Islet of Langerhans (tissue), 1 donor: ENCODE measurements at regions not wholly inside any gene's neighbourhood (a gene's known extent, or its start where the extent isn't known, plus 50 kb on each side); places are given as distances from the start of the nearest gene placed in this dataset.
"Not testable (repeated sequence)": the region's sequence is repeated elsewhere in the genome, so short reads cannot be mapped to it uniquely, and the experiment has no call there.

ENCODE experiments used
- FAIRE-seq: peaks from one replicate; lab custom pipeline; 2011; peaks lifted over from hg19 to GRCh38; lab: Jason Lieb, UNC

DNA sequence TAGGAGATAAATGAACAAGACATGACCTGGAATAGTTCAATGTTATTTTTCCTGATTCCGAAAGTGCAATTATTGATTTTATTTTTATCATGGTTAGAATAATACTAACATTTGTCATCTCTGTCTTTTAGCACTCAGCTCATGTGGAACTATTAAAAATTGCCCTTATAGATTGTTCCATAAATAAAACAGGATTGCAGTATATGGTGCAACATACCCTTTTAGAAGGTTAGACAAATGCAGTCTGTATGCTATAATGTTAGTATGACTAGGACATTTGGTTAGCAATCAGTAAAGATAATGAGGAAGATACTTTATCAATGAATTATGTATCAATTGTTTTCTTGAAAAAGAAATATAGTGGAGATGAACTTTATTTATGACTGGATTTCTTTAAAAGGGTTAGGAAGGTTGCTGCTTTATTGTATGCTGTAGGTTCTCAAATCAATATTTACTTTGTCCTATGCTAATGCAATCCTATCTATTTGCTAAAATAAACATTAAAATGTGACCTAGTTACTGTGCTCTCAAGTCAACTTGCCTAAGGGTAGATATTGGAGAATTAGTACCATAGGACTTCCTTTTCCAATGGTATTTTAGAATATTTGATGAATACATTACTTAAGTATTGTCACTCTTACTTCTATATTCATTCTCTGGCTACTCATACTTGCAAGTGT lies 348.9 kb upstream of the ISL1 start:
- peak; percentile 38 for FAIRE-seq

DNA sequence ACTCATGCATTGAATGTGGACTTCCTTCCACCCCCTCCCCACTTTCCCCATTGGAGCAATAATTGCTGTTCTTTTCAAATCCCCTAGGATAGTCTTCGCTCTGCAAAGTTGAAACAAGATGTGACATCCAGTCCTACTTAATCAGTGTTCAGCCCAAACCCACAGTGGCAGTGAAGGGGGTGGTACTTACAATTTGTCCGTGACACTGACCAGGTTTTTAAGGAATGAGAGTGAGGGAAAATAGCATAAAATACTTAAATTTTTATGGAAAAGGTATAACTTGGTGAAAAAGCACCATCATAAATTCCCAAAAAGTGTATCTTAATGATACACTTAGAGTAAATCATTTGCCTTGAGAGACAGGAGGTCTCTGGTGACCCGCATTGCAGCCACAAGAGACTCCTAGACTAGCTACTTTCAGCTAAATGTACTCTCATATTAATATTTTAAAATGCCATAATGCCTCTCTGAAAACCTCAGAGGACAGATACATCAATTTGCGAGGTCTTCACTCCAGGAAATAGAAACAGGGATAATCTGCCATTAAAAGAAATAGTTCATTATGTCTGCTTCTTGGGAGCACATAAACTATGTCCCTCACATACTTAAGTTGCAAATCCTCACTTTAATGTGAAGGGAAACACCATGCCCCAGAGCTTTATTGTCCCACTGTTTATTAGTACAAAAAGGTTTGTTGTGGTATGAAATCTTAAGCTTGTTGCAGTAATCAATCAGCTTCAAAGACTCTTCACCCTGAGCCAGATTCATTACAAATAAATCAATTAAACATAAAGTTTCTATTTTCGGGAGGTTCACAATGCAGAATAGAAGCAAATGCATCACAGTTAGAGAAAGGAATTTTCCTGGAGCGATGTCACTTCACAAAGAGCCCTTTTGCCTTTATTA lies 343.6 kb upstream of the ISL1 start:
- FAIRE-seq, result no peak

DNA sequence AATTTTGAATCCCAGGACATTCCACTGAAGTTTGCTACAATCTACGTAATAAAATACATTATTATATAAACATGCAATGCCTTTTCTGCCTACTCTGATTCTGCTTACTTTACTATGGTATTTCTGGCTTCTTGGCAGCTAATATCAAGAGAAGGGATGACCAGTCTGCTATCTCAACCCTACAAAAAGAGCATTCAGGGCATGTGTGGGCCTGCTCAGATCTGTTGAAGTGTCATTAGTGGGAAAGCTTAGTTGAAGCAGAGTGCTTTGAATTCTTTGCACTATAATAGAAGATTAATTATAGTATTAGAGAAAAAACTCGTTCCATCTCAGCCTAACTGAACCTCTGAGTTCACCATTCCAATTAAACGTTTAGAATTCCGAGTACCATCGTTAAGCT lies 339.5 kb upstream of the ISL1 start:
- FAIRE-seq, result no peak

DNA sequence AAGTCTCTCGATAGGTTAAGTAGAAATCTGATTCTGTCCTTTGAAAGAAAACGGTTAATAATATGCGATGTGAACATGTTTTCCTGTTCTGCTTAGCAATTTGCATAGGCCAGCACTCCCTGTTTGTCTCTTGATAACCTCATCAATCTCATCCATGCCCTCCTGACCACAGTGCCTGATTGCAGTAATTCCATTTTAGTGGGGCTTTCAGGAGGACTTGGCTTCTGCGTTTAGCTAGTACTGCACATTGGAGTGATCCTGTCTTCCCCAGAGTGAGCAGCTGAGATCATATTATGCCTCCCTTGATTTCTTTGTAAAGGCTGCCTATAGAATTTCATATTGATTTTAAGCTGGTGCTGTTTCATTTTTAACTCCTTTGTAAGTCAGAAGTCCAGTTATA lies 335.9 kb upstream of the ISL1 start:
- FAIRE-seq, result no peak

DNA sequence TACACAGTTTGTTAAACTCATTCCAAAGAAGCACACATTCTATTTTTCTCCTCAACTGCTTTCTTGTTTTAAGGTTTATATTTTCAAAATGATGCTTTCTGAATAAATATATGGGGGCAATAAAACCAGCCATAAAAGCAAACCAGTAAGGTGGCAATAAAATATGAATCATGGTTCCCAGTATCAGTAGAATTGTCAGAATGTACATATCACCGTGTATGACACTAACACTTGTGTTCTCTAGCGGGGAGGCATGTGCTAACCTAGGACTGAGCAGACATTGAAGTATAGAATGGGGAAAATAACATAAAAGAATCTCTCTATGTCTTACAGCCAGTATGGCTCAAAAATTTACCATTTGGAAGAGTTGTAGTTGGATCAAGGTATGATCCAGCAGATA lies 329.9 kb upstream of the ISL1 start:
- no peak for FAIRE-seq

DNA sequence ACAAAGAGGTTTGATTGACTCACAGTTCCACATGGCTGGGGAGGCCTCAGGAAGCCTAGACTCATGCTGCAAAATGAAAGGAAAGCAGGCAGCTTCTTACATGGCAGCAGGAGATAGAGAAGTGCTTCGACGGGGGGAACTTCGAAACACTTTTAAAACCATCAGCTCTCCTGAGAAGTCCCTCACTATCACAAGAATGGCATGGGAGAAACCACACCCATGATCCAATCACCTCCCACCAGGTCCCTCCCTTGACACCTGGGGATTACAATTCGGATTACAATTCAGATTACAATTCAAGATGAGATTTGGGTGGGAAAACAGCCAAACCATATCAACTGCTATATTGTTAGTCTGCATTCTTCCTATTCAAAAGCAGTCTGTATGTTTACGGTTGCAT lies 322.3 kb upstream of the ISL1 start:
- FAIRE-seq, result no peak

DNA sequence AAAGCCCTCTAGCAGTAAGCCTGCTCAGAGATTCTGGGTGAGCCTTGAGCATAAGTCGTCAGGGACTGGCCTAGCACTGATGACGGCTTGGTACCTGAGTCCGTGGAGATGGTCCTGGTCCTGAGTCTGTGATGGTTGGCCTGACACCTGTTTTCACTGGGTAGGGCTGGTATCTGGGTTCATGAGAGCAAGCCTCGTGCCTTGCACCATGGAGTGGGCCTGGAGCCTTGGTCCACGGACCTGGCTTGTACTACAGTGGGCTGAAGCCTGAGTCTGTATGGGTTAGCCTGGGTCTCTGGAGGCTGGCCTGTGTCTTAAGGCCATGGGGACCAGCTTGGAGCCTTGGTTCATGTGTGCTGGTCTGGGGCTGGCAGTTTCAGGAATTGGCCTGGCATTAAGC lies 310.3 kb upstream of the ISL1 start:
- FAIRE-seq, result no peak

DNA sequence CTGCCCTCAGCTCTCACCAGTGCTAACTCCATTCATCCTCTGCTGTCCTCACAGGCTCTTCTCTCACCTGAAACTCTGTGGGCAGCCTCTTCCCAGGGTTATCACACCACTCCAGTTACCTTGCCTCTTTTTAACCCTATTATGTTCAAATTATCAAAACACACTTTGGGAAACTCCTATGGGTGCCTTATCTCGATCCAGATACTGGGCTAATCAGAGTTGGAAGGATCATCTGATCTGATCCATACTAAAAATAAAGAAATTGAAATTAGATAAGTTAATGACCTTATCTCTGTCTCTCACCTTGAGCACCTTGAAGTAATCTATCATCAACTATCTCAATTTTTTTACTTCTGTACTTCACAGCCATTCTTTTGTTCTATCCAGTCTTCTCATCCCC lies 300.5 kb upstream of the ISL1 start:
- no peak for FAIRE-seq

DNA sequence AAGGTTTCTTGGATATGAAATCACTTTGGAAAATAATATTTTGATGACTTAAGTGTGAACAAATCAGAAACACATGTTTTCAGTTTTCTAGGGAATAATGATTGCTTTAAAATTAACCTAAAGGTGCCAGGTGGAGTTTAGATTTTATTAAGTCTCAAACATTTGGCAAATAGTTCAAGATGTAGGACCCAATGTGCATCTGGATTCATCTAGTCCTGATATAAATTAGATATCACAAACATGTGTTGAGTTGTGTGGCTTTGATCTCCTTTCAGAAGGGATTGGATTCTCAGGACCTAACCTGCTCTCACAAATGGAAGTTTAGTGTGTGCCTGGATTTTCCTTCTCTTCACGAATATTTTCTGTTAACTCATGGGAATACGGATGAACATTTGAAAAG lies 291.4 kb upstream of the ISL1 start:
- FAIRE-seq, result no peak

DNA sequence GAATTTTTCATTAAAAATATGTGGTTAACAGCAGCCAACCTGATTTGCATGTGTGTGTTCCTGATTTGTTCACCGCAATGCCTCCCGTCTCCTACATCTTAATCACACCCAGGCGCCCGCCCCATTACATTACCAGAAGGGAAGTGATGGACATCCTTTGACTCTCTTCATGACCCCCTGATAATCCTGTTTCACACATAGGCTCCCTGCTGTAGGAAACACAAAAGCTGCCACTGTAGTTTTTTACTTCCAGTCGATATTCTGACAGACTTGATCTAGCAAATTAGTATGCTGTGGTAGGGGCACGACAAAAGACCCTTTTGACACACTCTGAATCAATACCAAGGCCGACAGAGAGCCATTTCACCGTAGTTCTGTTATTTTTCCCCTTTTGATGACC lies 287.8 kb upstream of the ISL1 start:
- no peak for FAIRE-seq

DNA sequence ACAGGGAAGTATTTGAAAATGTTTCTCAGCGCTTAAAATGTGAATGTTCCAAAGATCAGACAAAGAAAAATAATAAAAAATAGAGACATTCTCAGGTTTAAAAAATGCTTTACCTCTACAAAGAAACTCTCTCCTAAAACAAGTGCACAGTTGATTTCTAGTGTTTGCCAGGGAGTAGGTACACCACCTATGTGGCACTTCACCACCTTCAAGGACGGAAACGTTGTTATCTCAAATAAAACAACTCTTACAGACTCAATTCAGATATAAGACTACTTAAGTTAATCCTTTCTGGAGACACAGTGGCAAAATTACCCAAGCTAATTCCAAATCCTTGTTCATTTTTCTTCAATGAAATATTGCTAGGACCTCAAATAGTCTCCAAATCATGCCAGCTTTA lies 286.4 kb upstream of the ISL1 start:
- FAIRE-seq, result no peak

DNA sequence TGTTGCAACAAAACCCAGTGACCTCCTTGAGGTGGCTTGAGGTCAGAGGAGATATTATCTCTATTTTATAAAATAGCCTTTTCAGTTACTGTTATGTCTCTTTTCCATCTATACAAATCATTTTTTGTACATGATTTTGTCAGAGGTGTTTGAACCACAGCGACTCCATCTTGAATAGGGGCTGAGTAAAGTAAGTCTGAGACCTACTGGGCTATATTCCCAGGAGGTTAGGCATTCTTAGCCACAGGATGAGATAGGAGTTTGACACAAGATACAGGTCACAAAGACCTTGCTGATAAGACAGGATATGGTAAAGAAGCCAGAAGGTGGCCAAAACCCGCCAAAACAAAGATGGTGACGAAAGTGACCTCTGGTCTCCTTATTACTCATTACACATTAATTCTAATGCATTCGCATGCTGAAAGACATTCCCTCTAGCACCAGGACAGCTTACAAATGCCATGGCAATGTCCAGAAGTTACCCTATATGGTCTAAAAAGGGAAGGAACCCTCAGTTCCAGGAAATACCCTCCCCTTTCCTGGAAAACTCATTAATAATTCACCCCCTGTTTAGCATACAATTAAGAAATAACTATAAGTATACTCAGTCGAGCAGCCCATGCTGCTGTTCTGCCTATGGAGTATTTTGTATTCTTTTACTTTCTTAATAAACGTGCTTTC lies 283.9 kb upstream of the ISL1 start:
- no peak for FAIRE-seq

DNA sequence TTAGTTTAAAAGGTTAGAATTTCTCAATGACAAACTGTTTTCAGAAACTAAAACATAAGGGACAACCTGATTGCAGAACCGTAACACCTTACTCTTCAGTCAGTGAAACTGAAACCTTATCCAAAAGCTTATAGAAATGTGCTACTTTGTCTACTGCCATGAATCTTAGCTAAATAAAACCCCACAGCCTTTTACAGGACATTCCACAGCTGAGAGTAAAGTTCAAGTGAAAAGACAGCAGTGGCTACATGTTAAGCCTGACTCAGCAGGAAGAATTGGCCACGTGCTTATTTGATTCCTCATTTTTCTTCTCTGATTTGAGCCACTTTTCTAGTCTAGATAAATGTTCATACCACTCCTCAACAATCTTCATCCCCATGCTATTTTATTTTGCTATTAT lies 278.7 kb upstream of the ISL1 start:
- FAIRE-seq, result no peak

DNA sequence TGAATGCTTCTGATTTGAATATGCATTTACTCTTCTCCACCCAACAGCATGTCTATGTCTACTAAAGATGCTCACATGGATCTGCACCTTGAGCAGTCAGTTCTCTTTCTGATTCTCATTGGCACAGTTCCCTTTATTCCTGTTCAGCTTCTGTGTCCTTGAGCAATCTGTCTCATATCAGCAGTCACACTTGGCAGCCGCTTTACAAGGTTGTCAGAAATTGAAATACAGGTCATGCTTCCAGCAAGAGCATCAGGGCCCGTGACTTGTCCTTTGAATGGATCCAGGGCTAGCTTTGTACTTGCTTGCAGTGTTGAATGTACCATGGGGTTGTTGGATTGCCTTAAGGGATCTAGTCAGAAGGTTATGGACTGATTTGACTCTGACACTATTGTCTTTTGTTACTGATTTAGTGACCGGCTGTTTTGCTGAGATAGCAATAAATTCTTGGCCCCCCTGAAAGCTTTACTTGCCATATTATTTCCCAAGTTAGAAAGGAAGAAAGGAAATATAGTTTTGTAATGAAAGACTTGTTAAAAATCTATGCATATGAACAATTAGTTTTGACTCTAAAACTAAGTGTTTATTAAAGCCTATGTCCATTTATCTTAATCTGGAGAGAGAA lies 273.4 kb upstream of the ISL1 start:
- FAIRE-seq, result no peak

DNA sequence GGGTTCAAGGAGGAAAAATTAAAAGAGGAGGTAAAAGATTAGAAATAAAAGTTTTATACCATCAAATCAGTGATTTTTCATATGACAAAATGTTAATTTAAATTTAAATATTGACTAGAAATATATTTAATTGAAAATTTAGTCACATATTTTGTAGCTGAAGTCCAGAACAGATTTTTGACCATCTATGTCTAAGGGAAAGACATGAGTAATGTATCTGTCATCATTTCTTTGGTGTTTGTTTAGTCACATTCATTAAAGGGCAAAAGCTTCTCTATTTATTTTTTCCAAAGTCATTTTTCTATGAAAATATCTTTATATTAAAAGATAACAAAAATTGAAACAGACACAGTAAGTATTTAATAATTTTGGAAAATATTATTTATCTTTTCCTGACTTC lies 252.0 kb upstream of the ISL1 start:
- FAIRE-seq, result no peak

DNA sequence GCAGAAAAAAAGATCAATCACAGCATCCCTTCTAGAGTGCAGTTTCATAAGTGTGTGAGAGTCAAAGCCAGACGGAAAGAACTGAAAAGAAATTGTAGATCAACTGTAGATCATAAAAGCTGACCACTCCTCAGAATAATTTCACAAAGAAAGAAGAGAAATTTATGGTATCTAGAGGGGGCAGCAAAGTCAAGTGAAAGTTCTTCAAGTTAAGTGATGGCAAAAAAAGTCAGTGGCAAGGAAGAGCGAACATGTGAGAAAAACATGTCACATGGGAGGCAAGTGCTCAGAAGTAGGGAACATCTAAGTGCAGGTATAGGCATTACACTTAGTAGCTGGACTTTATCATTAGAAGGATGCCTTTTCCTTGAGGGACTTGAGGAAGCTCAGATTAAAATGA lies 245.1 kb upstream of the ISL1 start:
- FAIRE-seq, result no peak

DNA sequence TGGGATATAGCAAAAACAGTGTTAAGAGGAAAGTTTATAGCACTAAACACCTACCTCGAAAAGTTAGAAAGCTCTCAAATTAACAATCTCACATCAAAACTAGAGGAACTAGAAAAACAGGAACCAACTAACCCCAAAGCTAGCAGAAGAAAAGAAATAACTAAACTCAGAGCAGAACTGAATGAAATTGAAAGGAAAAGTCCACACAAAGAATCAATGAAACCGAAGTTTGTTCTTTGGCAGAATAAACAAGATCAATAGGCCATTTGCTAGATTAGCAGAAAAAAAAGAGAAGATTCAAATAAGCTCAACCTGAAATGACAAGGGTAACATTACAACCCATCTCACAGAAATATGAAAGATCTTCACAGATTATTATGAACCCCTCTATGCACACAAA lies 234.8 kb upstream of the ISL1 start:
- FAIRE-seq, result no peak

DNA sequence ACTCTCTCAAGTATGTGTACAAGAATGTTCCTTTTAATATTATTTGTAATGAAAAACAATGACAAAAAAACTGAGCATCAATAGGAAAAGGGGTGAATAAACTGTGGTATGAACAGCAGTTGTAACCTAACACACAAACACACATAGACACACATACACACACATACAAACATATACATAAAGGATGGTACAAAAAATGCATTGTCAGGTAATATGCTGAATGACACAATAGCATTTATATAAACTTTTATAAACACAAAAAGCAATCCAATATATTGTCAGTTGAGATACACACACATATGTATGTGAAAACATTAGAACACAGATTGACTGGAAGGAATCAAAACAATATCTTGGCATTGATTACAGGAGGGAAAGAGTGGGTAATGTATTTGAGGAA lies 227.0 kb upstream of the ISL1 start:
- FAIRE-seq, result no peak

DNA sequence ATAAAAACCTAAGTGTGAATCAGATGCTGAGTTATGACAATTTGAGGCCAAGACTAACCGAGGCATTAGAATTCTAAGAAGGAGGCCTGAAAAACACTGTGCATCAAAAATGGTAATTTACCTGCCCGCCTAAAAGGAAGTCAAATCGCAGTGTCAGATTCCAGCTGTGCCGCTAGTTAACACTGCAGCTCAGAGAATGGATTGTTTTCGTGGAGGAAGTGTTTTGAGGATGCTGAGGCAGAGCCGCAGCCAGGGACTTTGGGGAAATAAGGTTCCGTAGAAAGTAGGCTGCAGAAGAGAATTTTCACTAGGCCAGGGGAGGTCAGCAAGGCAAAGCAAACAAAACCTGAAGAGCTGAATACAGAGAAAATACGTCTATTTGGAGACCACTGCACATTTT lies 226.4 kb upstream of the ISL1 start:
- no peak for FAIRE-seq

DNA sequence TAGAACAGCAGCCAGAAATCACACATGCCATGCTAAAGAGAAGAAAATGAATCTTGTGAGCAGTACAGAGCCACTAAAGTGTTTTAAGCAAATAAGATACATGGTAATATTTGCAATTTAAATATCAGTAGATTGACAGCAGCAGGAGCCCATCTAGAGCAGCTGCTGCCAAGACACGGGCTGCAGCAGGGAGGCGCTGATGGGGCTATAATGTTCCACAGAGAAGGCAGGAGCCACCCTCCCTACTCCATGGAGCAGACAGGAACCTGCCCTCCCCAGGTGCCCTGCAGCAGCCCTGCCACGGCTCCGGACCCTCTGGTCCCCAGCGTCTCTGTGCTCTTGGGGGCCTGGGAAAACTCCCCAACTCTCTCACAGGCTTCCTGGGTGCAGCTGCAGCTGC lies 224.1 kb upstream of the ISL1 start:
- no peak for FAIRE-seq

DNA sequence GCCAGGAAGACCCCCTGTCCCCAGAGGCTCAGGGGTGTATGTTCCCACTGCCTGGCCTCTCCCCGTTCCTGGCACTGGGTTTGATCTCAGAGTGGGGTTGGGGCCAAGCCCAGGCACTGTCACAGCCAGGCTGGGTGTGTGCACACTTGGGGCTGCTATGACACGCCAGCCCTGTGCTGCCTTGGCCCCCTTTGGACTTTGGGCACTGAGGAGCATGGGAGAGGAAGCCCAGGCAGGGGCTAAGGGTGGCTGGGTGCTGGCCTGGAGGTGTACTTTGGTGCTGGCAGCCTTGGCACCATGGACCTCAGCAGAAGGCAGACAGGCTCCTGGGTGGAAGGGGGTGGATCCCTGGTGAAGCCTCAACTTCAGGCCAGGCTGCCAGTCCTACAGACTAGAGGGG lies 223.6 kb upstream of the ISL1 start:
- FAIRE-seq, result no peak

DNA sequence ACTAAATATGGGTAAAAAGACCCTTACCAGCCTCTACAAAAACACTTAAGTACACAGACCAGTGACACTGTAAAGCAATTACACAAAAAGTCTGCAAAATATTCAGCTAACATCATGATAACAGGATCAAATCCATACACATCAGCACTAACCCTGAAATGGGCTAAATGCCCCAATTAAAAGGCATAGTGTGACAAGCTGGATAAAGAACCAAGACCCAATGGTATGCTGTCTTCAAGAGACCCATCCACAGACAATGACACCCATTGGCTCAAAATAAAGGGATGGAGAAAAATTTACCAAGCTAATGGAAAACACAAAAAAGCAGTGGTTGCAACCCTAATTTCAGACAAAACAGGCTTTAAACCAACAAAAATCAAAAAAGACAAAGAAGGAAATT lies 221.0 kb upstream of the ISL1 start:
- FAIRE-seq, result no peak

DNA sequence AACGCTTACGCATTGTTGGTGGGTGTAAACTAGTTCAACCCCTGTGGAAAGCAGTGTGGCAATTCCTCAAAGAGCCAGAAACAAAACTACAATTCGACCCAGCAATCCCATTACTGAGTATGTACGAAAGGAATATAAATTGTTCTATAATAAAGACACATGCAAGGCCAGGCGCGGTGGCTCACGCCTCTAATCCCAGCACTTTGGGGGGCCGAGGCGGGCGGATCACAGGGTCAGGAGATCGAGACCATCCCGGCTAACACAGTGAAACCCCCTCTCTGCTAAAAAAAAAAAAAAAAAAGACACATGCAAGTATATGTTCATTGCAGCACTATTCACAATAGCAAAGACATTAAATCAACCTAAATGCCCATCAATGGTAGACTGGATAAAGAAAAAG lies 217.6 kb upstream of the ISL1 start:
- not testable (repeated sequence) for FAIRE-seq
